CD8-positive, alpha-beta memory T cell (primary cell): ENCODE measurements at regions not wholly inside any gene's neighbourhood (a gene's known extent, or its start where the extent isn't known, plus 50 kb on each side); places are given as distances from the start of the nearest gene placed in this dataset.

ENCODE experiments used
- CTCF ChIA-PET: fragments of 350-600 bp; sonication (Branson Sonifier 250); formaldehyde crosslinking; loops from one replicate; lab custom pipeline; 2021; ENCODE audit warnings: antibody characterized with exemption; lab: Charles Lee
- POLR2A ChIA-PET: fragments of 350-600 bp; sonication (Branson Sonifier 250); formaldehyde crosslinking; loops from one replicate; lab custom pipeline; 2021; ENCODE audit warnings: antibody characterized with exemption; lab: Charles Lee
- DNase-seq, 5 donors: peaks; one replicate each; pipeline versions ENCODE4 v3.0.0 to v3.0.0-alpha.2; 2020 to 2022; ENCODE audit warnings: mixed read lengths in 1 of 5
- H3K27ac ChIP-seq: one replicate; pipeline ENCODE4 v1.7.0; 2013; ENCODE audit warnings: low read depth, mild to moderate bottlenecking, low read length, moderate library complexity
- H3K27me3 ChIP-seq: 2 replicates; pipeline ENCODE4 v1.7.0; 2013; ENCODE audit warnings: low read length, mild to moderate bottlenecking; ENCODE audit not compliant: insufficient read depth, poor library complexity, severe bottlenecking
- H3K36me3 ChIP-seq: 2 replicates; pipeline ENCODE4 v1.7.0; 2013; ENCODE audit warnings: mild to moderate bottlenecking, low read length, moderate library complexity; ENCODE audit not compliant: insufficient read depth
- H3K4me1 ChIP-seq: 2 replicates; pipeline ENCODE4 v1.7.0; 2013; ENCODE audit warnings: mild to moderate bottlenecking, low read length, moderate library complexity; ENCODE audit not compliant: insufficient read depth
- H3K4me3 ChIP-seq: 2 replicates; pipeline ENCODE4 v1.7.0; 2013; ENCODE audit warnings: mild to moderate bottlenecking, low read length
- H3K9me3 ChIP-seq: 2 replicates; pipeline ENCODE4 v1.7.0; 2013; ENCODE audit warnings: mild to moderate bottlenecking, low read length
- H3K27ac Mint-ChIP-seq, 8 donors: one replicate each; pipeline ENCODE4 v1.8.0; 2020 to 2021; ENCODE audit warnings: mixed read lengths in 8 of 8, mild to moderate bottlenecking in 6 of 8, inconsistent platforms in 3 of 8, moderate library complexity in 3 of 8
- H3K27me3 Mint-ChIP-seq, 2 donors: one replicate each; pipeline ENCODE4 v1.8.0; 2020 to 2021; ENCODE audit warnings: mixed read lengths in 2 of 2, mild to moderate bottlenecking in 1 of 2, moderate library complexity in 1 of 2
- H3K36me3 Mint-ChIP-seq, 3 donors: one replicate each; pipeline ENCODE4 v1.8.0; 2020 to 2021; ENCODE audit warnings: mixed read lengths in 3 of 3, inconsistent platforms in 1 of 3, mild to moderate bottlenecking in 1 of 3
- H3K4me1 Mint-ChIP-seq, 3 donors: one replicate each; pipeline ENCODE4 v1.8.0; 2020 to 2021; ENCODE audit warnings: mixed read lengths in 3 of 3, inconsistent platforms in 1 of 3, mild to moderate bottlenecking in 1 of 3
- H3K4me3 Mint-ChIP-seq, 7 donors: one replicate each; pipeline ENCODE4 v1.8.0; 2020 to 2021; ENCODE audit warnings: mixed read lengths in 7 of 7, mild to moderate bottlenecking in 6 of 7, moderate library complexity in 4 of 7, inconsistent platforms in 2 of 7
- H3K9me3 Mint-ChIP-seq, 5 donors: one replicate each; pipeline ENCODE4 v1.8.0; 2020 to 2022; ENCODE audit warnings: mixed read lengths in 5 of 5, mild to moderate bottlenecking in 3 of 5, moderate library complexity in 2 of 5, inconsistent platforms in 1 of 5

GRCh38 chr6:34610819-34611477, 54.8 kb upstream of the SPDEF start:
- Mint-ChIP-seq H3K36me3 (peaks cover 0 to 37% (median 6%) of the 10 kb centered on the region in 3 donors), H3K4me1 (peaks cover 4 to 24% (median 23%) of the 10 kb centered on the region in 3 donors), H3K9me3 (no peaks in the 10 kb centered on the region), H3K4me3 (no peak overlapping the region), H3K27ac (peak overlapping the region in 6 of 8 donors; percentile 18 to 54 (median 44)), H3K27me3 (no peaks in the 10 kb centered on the region)
- H3K4me3 ChIP-seq = no peak overlapping the region
- no peaks in the 10 kb centered on the region for H3K4me1 ChIP-seq
- CTCF ChIA-PET = interaction anchor here (0.8 to 6.2 kb wide), 5 partner anchors 39 to 421 kb away, joined by 3 to 90 read pairs (median 6); no protein-coding TSS in a partner anchor
- H3K36me3 ChIP-seq = peaks cover 12% of the 10 kb centered on the region
- POLR2A ChIA-PET = interaction anchor here (1.0 kb wide), 1 partner anchor 16 kb away, joined by 3 read pairs; no protein-coding TSS in a partner anchor
- H3K27ac ChIP-seq = no peak overlapping the region
- H3K9me3 ChIP-seq = no peaks in the 10 kb centered on the region
- DNase-seq = no peak
- H3K27me3 ChIP-seq = no peaks in the 10 kb centered on the region

GRCh38 chr6:34608321-34609091, 52.4 kb upstream of the SPDEF start:
- Histone ChIP-seq H3K4me3 (no peak overlapping the region), H3K27me3 (no peaks in the 10 kb centered on the region), H3K36me3 (peaks cover 20% of the 10 kb centered on the region), H3K9me3 (no peaks in the 10 kb centered on the region), H3K27ac (no peak overlapping the region), H3K4me1 (no peaks in the 10 kb centered on the region)
- Mint-ChIP-seq H3K27ac (peak overlapping the region in 1 of 8 donors; percentile 47), H3K9me3 (no peaks in the 10 kb centered on the region), H3K27me3 (no peaks in the 10 kb centered on the region), H3K4me3 (no peak overlapping the region), H3K36me3 (peaks cover 0 to 45% (median 9%) of the 10 kb centered on the region in 3 donors), H3K4me1 (peaks cover 4 to 36% (median 27%) of the 10 kb centered on the region in 3 donors)
- CTCF ChIA-PET = interaction anchor here (0.5 to 6.2 kb wide), 16 partner anchors 8 to 445 kb away, joined by 3 to 90 read pairs (median 3); partner anchors contain the start of genes PACSIN1 and SMIM29
- POLR2A ChIA-PET = interaction anchor here (0.6 kb wide), 2 partner anchors 47 to 296 kb away, joined by 3 to 4 read pairs; no protein-coding TSS in a partner anchor
- no peak for DNase-seq

GRCh38 chr6:34606477-34607265, 50.5 kb upstream of the SPDEF start:
- H3K9me3 Mint-ChIP-seq = no peaks in the 10 kb centered on the region
- peak overlapping the region in 3 of 8 donors; percentile 6 to 71 (median 43) for H3K27ac Mint-ChIP-seq
- H3K4me3 Mint-ChIP-seq = no peak overlapping the region
- no peaks in the 10 kb centered on the region for H3K9me3 ChIP-seq
- peaks cover 0 to 55% (median 9%) of the 10 kb centered on the region in 3 donors for H3K36me3 Mint-ChIP-seq
- H3K36me3 ChIP-seq = peaks cover 29% of the 10 kb centered on the region
- peaks cover 6 to 46% (median 37%) of the 10 kb centered on the region in 3 donors for H3K4me1 Mint-ChIP-seq
- H3K4me1 ChIP-seq = no peaks in the 10 kb centered on the region
- ChIA-PET CTCF (interaction anchor here (1.0 to 6.2 kb wide), 3 partner anchors 79 to 357 kb away, joined by 3 to 90 read pairs (median 4); no protein-coding TSS in a partner anchor), POLR2A (no interaction called here)
- no peak overlapping the region for H3K27ac ChIP-seq
- no peak for DNase-seq
- H3K27me3 Mint-ChIP-seq = no peaks in the 10 kb centered on the region
- no peaks in the 10 kb centered on the region for H3K27me3 ChIP-seq
- H3K4me3 ChIP-seq = no peak overlapping the region
